NCI-H2227 treated with DMSO at 0.1 percent for 48 hours (cell line): ENCODE measurements at regions not wholly inside any gene's neighbourhood (a gene's known extent, or its start where the extent isn't known, plus 50 kb on each side); places are given as distances from the start of the nearest gene placed in this dataset.
"Not testable (repeated sequence)": the region's sequence is repeated elsewhere in the genome, so short reads cannot be mapped to it uniquely, and the experiment has no call there.

Source experiments
- DNase-seq: peaks from one replicate; lab custom pipeline; 2025; lab: John Stamatoyannopoulos, UW

DNA sequence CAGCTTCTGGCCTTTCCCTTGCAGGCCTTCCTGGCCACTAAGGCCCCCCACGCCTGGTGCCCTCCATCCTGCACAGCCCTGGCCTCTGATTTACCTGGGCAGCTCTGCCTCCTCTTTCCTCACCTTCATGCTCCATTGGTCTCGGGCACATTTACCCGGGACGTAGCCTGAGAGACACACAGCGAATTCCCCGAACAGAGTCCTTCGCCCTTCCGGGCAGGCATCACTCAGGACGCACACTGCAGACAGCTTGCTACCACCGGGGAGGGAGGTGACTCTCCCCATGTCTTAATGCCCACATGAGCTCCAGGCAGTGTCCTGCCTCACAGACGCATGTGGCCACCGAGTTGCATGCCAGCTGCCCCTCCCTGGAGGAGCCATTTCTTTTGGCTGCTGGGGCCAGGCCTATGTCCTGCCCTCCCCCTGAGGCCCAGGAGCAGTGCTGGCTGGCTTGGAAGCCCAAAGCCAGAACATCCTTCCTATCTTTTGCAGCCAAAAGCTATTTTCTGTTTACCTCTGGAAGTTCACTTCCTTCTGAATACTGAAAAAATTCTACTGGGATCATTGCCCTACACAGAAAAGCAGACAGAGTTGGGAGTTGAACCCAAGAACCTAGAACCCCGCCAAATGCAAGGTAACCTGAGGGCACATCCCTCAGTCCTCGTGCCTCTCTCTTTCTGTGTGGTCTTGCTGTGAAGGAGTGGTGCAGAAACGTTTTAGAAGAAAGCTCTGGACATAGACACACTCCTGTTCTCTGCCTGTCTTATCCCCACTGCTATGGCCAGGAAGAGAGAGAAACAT lies 209.5 kb downstream of the TOMM20 start:
- DNase-seq, result no peak

DNA sequence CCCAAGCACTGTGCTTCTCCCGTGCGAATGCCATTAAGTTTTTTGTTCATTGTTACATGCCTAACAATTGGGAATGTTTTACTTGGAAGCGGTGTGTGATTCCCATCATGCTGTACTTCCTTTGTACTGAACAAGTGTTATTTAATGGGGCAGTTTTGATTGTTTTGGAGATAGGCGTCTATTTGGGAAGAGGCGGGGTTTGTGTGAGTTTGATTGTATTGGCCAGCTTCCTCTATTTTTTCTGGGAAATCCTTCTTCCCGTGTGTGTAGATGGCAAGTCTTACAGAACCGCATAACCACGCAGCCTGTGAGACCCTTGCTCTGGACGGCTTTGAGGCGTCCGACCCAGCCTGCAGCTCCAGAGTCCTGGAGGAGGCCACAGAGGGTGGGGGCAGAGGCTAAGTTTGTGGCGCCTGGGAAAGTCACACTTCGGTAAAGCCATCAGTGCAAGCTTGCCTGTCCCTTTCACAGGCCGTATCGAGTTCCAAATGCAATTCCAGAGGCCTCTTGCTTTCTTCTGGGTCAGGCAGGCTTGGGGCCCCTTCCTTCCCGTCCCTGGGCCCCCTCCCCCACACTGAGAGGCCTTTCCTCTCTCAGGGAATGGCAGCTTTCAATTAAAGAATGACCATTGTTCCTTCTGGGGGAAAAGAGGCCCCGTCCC lies 210.3 kb downstream of the TOMM20 start:
- no peak for DNase-seq

DNA sequence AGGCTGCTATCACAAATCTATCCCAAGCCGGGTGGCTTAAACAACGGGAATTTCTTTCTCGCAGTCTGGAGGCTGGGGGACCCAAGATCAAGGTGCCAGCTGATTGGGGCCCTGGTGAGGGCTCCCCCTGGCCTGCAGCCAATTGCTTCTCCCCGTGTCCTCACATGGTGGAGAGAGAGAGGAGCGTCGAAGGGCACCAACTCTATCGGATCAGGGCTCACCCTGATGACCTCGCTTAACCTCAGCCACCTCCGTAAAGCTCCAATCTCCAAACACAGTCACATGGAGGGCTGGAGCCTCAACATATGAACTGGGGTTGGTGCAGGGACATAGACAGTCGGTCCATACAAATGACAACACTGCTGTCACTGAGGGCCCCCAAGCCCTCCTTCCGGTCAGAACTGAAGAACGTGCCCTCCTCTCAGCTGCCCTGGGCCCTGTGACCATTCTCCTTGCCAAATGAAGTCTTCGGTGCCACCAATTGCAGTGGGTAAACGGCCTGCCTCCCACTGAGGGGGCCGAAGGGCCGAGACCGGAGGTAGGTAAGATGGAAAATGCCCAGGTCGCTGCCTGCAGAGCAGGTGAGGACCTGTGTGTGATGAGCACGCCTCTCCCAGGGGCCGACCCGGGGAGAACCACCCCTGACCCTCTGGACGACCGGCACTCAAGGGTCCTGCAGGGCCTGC lies 211.0 kb downstream of the TOMM20 start:
- DNase-seq, result no peak

DNA sequence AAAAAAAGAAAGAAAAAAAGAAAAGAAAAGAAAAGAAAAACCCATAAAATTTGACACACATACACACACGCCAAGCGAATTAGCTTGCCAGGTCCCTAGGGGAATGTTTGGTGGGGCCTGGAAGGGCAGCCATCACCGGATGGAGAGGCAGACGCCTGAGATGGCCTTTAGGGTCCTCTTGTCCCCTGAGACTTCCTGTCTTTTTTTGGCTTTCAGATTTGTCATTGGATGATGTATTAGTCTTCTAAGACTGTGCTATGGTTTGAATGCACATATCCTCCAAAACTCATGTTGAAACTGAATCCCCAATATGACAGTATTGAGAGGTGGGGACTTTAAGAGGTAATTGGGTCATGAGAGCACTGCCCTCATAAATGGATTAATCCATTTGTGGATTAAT lies 211.8 kb downstream of the TOMM20 start:
- DNase-seq, result no peak

DNA sequence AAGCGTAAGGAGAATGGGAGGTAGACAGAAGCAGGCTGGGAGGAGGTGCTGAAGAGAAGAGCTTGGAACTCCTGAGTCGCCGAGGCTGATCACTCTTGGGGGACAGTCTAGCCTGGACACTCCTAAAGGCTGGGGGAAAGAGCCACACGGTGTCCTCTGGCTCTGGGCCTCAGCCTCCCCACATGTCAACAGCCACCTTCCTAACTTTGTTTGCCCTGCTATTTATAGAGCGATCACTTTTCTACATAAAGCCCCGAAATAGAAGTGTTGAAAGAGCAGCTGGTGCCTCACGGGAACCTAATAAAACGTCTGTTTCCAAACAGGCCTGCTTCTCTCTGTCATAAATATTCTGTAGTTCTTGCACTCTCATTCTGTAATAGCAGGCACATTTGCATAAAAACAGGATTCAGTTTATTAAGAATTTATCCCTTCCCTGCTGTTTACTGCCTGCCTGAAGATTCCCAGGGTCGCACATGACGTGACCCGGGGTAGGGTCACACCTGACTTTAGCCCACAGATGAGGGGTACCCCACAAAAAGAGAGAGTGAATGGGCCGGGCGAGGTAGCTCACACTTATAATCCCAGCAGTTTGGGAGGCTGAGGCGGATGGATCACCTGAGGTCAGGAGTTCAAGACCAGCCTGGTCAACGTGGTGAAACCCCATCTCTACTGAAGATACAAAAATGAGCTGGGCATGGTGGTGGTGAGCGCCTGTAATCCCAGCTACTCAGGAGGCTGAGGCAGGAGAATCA lies 212.5 kb downstream of the TOMM20 start:
- DNase-seq, result no peak

DNA sequence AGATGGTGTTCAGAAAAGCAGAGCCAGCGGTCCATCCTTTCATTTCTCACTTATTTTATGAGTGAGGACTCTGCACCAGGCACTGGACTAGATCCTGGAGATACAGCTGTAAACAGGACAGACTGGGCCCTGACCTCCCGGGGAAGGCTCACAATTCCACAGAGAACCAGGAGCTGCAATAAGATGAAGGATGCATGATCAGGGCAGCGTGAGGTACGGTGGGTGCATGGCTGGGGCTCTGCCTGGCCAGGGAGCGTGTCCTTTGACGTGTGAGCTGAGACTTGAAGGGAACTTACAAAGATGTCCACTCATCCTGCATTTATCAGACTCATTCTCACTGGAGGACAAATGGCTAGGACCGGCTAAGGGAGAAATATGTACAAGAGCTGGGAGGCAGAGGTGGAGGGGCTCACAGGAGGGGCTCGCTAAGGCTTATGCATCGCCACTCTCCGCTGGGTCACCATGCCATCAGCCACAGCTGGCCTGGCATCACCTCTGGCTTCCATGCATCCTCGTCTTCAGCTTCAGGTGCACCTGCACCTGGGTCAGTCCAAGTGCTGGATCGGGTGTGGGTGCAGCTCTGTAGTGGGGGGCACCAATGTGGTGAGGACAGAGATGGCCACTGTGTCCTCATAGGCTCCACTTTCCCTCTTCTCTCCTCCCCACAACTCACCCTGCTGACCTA lies 213.9 kb downstream of the TOMM20 start:
- no peak for DNase-seq

DNA sequence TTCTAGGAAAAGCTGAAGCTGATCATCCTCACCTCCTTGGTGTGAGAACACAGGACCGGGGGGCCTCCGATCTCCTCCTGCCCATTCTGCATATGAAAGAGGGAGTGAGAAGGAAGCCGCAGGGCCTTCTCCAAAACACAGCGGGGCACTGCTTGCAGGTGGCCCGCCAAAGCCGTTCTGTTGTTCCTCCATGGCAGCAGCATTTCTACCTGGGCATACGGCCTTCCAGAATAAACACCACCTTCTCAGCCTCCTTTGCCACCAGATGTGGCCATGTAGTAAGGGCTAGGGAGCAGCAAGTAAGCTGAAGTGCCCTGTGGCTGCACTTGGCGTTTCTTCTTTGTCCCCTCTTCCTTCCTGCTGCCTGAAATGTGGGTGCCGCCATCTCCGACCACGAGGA lies 214.9 kb downstream of the TOMM20 start:
- no peak for DNase-seq

DNA sequence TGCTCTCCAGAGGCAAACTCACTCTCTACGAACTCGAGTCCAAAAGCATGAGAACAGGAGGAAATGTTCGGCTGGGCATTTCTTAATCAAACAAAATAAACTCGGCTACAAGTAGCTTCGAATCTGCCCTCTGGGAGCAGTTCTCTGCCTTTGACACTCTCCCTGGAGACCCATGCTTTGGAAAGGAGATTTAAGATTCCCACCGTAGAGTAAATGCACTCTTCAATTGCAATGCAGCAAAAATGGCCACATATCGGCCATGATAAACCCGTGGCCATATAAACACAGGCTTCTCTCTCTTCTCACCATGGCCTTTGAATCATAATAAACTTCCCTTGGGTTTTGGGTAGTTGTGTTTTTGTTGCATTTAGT lies 215.4 kb downstream of the TOMM20 start:
- DNase-seq, result no peak

DNA sequence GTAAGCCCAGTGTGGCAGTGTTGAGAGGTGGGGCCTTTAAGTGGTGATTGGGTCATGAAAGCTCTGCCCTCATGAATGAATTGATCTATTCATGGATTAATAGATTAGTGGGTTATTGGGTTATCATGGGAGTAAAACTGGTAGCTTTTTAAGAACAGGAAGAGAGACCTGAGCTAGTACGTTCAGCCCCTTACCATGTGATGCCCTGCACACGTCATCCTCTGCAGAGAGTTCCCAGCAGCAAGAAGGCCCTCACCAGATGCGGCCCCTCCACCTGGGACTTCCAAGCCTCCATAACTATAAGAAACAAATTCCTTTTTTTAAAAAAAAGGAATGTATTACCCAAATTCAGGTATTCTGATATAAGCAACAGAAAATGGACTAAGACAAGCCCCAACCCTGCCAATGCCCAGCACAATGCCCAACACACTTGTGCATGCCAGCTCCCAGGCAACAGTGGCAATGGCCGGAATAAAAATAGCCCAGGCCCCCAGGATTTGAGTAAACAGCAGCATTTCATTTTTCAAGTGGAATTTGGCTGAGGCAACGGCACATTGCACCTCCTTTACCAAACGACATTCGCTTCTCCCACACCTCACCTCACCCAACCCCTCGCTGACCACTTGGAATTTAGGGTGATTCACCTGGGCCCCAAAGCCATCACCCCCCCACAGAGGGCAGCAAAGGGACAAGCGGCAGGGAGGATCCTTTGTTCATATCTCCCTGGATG lies 215.9 kb downstream of the TOMM20 start:
- DNase-seq, result no peak

DNA sequence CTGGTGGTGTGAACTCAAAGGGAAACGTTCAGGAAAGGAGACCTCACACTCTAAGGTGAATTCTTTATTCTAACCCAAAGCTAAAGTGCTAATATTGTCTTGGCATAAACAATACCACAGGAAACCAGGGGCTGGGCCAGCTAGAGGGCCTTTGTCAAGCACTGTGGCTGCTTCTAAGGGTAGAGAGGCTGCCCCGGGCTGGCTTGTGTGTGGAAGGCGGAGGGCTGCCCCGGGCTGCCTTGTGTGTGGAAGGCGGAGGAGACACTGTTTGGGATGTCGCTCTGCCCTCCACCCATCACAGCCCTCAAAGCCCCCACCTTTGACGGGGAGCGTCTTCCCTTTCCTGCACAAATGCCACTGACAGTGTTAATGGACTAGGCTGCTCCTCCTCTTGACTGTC lies 216.8 kb downstream of the TOMM20 start:
- no peak for DNase-seq

DNA sequence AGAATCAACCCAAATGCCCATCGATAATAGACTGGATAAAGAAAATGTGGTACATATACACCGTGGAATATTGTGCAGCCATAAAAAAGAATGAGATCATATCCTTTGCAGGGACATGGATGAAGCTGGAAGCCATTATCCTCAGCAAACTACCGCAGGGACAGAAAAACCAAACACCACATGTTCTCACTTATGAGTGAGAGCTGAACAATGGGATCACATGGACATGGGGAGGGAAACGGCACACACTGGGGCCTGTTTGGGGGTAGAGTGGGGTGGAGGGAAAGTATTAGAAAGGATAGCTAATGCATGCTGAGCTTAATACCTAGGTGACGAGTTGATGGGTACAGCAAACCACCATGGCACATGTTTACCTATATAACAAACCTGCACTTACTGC lies 217.5 kb downstream of the TOMM20 start:
- not testable (repeated sequence) for DNase-seq

DNA sequence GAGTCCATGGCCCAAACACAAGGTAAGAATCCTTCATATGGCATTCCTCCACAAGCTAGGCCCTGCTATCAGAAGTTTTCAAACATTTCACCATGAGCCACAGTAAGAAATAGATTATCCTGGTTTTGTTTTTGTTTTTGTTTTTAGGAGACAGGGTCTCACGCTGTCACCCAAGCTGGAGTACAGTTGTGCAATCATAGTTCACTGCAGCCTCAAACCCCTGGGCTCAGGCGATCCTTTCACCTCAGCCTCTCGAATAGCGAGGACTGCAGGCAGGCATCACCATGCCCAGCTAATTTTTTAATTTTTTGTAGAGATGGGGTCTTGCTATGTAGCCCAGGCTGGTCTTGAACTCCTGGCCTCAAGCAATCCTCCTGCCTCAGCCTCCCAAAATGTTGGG lies 218.8 kb downstream of the TOMM20 start:
- DNase-seq, result no peak

DNA sequence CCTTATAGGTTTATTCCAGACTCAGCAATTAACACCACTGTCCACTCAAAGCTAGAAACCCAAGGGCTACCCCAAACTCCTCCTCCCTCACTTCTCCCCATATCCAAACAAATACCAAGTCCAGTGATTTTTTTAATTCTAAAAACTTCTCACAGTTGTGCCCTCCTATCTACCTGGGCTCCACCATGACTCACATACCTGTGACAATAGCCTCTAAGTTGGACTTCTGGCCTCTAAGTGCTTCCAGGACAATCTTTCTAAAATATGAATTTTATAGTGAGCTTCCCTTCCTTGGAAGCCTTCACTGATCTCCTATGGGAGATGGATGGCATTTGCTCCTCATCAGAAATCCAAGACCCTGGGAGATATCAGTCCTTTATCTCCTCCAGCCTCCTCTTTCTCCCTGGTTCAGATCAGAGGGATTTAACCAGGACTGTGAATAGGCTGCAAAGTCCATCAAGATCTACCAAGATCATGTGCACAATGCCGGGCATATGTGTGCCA lies 219.3 kb downstream of the TOMM20 start:
- no peak for DNase-seq

DNA sequence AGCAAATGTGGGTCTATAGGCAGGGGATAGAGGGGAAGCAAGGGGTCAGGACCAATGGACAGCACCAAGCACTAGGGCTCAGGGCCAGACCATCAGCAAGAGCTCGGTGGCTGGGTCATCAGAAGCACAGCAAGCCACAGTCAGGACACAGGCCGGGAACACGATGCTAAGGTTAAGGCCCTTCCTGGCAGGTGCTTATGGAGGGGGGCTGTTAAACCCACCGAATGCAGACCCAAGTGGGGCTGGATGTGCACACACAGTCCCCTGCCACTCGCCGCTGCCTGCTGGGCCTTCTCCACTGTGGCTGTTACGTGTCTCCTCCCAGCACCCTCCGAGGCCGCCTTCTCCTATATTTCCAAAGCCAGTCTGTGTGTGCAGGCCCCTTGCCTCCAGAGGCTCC lies 220.1 kb downstream of the TOMM20 start:
- no peak for DNase-seq

DNA sequence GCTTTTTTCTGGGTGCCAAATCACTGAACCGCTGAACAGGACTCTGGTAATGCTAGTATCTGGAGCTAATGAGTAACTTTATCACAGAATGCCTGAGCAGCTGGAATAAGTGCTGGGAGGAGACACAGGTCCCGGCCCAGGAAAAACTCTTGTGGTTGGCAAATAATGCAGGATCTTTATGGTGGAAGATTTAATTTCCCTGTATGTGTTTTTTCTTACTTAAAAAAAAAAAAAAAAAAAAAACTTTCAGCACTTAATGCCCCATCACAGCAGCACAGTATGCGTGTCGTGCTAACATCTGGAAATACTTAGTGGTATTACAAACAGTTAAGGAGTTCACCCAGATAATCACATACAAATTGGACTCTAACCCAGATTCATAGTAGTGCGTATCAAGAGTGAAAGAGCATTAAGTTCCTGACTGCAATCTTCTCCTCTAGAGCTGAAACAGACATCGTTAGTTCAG lies 220.7 kb downstream of the TOMM20 start:
- DNase-seq, result no peak

DNA sequence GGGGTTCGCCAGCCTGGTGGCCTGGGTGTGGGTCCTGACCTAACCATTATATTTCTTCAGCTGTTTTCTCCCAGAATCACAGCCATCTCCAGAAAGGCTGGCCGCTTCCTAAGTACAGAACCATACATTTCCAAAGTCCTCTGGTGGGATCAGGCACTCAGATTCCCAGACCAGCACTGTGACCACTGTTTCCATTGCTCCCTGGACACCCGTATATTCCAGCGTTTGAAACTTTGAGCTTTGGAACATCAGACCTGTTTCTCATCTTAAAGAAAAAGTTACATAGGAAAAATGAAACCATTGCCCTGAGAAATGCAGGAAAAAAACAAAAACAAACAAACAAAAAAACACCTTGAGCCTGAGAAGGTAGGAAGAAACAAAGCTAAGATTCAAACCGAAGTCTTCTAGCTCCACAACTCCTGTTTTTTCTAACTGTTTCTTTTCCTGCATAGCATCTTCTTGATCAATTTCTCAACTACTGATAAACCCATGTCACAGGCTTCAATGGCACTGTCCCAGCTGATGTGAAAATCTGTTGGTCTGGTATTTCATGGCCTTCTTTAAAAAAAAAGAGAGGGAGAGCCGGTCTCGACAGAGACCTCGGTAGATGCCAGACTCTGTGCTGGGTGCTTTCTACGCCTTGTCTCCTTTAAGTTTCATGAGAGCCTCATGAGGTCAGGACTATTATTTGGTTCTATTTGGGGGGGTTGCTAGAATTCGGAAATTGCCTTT lies 221.3 kb downstream of the TOMM20 start:
- no peak for DNase-seq

DNA sequence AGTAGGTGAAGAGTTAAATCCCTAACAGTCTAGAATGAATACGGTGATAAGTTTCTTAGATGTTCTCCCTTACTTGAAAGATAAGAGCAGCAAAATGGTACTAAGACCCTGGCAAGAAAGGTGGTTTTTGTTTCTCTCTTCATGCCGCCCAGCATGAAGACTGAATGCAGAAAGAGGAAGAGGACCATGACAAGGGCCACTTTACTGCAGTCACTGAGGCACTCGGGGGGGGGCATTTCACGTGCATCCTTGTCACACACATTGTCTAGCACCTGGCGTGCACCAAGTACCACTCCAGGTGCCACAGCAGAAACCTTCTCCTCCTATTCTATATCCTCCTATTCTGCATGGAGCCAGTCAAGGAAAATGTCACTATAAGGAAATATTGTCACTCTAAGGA lies 222.0 kb downstream of the TOMM20 start:
- no peak for DNase-seq

DNA sequence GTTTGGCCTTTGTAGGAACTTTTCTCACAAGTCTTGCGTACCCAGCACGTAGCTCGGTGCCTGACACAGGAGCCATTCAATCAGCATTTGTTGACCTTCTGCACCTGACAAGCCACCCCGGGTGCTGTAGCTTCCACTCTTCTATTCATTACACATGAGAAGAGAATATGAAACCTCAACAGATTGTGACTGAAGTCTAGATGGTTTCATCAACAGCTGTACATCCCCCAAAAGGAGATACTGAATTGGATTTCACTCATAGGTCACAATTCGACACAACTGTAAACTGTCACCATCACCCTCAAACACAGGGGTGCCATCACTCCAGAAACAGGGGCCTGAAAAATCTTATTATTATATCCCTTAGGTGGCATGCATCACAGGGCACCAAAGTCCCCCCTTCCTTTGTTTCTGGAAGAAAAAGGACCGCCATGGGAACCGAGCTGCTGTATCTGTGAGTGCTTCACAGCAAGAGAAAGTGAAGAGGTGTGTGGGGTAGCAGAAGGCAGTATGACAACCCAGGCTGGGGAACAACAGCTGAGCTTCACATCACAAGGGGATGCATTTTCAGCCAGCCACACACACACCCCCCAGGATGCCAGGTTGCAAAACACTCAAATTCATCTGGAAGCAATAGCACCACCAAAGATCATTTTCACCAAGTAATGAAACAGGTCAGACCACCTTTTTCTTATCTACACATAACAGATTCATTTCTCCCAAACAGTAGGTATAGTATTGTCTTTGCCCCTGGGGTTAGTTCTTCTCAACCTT lies 225.7 kb downstream of the TOMM20 start:
- no peak for DNase-seq

DNA sequence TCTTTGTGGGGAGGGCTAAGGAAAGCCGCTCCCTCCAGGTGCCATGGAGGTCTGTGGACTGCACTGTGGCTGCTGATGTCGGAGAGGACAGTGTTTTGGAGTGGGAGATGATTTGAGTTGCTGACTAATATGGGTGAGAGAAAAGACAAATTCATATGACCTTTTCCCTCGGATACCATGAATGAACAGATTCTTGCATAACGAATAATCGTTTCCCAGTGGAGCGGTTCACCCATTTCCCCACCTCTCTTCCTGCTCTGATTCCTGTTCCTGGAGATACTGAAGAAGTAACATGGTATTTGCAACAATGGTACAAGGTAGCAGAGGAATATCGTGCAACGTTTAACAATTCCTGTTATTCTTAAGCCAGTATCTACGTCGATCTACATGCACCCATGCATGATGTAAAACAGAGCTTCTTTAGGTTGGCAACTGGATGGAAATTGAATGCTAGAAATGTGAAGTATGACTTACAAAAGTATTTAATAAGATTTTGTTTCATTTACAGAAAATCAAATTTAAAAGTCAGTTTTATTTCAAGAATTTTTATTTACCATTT lies 227.1 kb downstream of the TOMM20 start:
- DNase-seq, result no peak
